ENCODE measurements at regions not wholly inside any gene's neighbourhood (a gene's known extent, or its start where the extent isn't known, plus 50 kb on each side); places are given as distances from the start of the nearest gene placed in this dataset.

DNA sequence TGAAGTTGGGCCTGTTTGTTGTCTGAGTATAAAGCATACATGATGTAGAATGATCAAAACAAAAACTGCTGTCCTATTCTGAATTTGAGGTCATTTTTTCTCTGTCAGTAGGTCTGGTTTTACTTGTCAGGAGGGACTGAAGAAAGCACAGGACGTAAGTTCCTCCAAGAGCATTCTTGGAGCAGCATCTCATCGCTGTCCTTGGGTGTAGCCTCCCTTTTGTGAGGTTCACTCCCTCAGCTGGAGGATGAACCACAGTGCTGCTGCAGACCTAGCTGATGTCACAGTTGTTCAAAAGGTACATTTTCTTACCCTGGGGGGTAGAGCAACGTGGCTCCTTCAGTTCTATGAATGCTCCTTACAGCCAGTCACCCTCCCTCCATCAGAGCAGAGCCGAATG is 490.0 kb upstream of the TBL1XR1 start:
- 90 to 95% (median 93%) methylated on average over 4 of the region's 4 CpGs for WGBS, 4 donors
- peaks cover 0 to 3% of the 10 kb centered on the region in 2 donors for H3K4me1 ChIP-seq (replicated peaks in 1 of 2)
- H3K9me3 ChIP-seq (replicated peaks in 1 of 3): no peaks in the 10 kb centered on the region
- TF ChIP-seq POLR2A (IDR thresholded peaks at IDR 0.05): no peak
- H3K27me3 ChIP-seq: no peaks in the 10 kb centered on the region
- H3K4me3 ChIP-seq: no peak overlapping the region
- intact Hi-C loops (cut with DNase I): no loop called here
- H3K27ac ChIP-seq: no peak overlapping the region
- DNase-seq: no peak
- H3K36me3 ChIP-seq (replicated peaks in 1 of 2): no peaks in the 10 kb centered on the region

DNA sequence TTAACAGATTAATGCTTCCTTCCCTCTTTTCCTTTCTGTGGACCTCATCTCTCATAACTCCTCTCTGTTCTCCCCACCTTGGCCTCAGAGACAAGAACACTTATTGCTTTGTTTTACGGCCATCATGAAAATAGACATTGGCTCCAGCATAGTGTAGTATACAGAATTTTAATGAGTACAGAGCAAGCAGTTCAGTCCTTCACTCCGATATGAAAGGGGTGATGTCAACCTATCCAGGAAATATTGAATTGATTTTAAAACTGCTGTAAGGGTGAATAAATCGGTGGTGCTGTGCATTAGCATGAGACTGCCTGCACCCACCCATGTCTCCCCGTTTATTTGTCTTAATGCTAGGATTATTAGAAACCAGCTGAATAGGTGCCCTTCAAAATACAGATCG is 490.9 kb upstream of the TBL1XR1 start:
- TF ChIP-seq POLR2A (IDR thresholded peaks at IDR 0.05): no peak
- TF ChIP-seq, protein P1, sequence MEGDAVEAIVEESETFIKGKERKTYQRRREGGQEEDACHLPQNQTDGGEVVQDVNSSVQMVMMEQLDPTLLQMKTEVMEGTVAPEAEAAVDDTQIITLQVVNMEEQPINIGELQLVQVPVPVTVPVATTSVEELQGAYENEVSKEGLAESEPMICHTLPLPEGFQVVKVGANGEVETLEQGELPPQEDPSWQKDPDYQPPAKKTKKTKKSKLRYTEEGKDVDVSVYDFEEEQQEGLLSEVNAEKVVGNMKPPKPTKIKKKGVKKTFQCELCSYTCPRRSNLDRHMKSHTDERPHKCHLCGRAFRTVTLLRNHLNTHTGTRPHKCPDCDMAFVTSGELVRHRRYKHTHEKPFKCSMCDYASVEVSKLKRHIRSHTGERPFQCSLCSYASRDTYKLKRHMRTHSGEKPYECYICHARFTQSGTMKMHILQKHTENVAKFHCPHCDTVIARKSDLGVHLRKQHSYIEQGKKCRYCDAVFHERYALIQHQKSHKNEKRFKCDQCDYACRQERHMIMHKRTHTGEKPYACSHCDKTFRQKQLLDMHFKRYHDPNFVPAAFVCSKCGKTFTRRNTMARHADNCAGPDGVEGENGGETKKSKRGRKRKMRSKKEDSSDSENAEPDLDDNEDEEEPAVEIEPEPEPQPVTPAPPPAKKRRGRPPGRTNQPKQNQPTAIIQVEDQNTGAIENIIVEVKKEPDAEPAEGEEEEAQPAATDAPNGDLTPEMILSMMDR (IDR thresholded peaks at IDR 0.05): no peak
- Histone ChIP-seq H3K27me3 (no peaks in the 10 kb centered on the region), H3K4me1 (replicated peaks in 1 of 2) (no peaks in the 10 kb centered on the region), H3K9me3 (replicated peaks in 1 of 3) (no peaks in the 10 kb centered on the region), H3K36me3 (replicated peaks in 1 of 2) (no peaks in the 10 kb centered on the region), H3K4me3 (no peak overlapping the region), H3K27ac (no peak overlapping the region)
- no peak for DNase-seq
- intact Hi-C loops (cut with DNase I): no loop called here
- WGBS, 4 donors: 92 to 97% (median 95%) methylated on average over 5 of the region's 5 CpGs

DNA sequence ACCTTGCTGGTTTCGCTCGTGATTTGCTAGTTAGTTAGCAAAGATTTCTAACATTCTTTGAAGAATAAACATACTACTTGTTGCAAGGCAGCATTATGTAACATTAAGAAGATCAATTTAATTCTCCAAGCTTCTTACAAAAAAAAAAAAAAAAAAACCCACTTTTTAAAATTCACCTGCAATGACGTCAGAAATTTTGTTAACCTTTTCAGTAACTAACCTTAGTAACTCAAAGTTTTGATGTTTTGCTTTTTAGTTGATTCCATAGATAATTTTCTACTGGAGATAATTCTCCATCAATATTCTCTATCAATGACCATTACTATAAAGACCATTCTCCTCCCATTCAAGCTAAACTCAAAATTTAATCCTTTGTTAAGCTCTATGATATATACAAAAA is 491.8 kb upstream of the TBL1XR1 start:
- Histone ChIP-seq H3K36me3 (replicated peaks in 1 of 2) (no peaks in the 10 kb centered on the region), H3K4me1 (replicated peaks in 1 of 2) (no peaks in the 10 kb centered on the region), H3K4me3 (no peak overlapping the region), H3K27me3 (no peaks in the 10 kb centered on the region), H3K27ac (no peak overlapping the region), H3K9me3 (replicated peaks in 1 of 3) (no peaks in the 10 kb centered on the region)
- 87 to 91% (median 89%) methylated on average over 3 of the region's 3 CpGs for WGBS, 4 donors
- intact Hi-C loops (cut with DNase I): no loop called here
- DNase-seq: no peak
- no peak for TF ChIP-seq POLR2A (IDR thresholded peaks at IDR 0.05)
- TF ChIP-seq, protein P1 (IDR thresholded peaks at IDR 0.05): no peak

DNA sequence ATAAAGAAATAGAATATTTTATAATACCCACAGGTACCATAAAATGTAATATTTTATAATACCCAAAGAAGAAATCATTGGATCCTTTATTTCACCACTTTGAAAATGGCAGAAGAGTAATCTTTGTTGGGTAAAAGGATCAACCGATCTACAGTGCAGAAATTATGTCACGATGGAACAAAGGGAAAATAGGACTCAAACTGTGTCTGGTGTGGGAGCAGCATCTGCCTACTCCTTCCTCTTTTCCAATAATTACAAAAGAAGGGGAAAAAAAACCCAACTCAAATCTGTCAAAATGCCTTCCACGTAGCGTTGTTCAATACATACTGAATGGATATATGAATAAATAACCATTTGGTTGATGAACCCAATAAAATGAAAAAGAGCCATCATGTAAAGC is 492.6 kb upstream of the TBL1XR1 start:
- H3K27me3 ChIP-seq: no peaks in the 10 kb centered on the region
- TF ChIP-seq, protein P1 (IDR thresholded peaks at IDR 0.05): no peak
- no peak for TF ChIP-seq POLR2A (IDR thresholded peaks at IDR 0.05)
- no peak for DNase-seq
- no peaks in the 10 kb centered on the region for H3K9me3 ChIP-seq (replicated peaks in 1 of 3)
- no peak overlapping the region for H3K4me3 ChIP-seq
- no peak overlapping the region for H3K27ac ChIP-seq
- WGBS, 4 donors: 86 to 92% (median 91%) methylated on average over 4 of the region's 4 CpGs
- H3K4me1 ChIP-seq (replicated peaks in 1 of 2): no peaks in the 10 kb centered on the region
- intact Hi-C loops (cut with DNase I): no loop called here
- no peaks in the 10 kb centered on the region for H3K36me3 ChIP-seq (replicated peaks in 1 of 2)

DNA sequence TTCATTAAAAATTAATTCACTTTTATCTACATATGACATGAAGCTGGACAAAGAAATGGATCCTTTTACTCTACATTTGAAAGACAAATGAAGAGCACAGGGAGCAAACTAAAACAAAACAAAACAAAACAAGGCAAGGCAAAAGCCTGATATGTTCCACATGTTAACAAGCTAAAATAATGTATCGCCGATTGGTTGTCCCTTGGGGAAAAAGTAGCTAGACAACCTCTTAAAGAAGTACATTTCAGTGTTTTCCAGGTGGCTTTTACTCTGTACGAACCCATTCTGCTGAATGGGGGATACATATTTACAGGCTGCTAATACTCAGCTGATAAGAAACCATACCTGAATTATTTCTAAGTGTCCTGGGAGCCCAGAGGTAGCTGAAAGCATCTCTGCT is 493.0 kb upstream of the TBL1XR1 start:
- 66 to 96% (median 82%) methylated on average over 3 of the region's 3 CpGs for WGBS, 4 donors
- Histone ChIP-seq H3K4me3 (no peak overlapping the region), H3K36me3 (replicated peaks in 1 of 2) (no peaks in the 10 kb centered on the region), H3K27me3 (no peaks in the 10 kb centered on the region), H3K4me1 (replicated peaks in 1 of 2) (no peaks in the 10 kb centered on the region), H3K27ac (no peak overlapping the region), H3K9me3 (replicated peaks in 1 of 3) (no peaks in the 10 kb centered on the region)
- no peak for TF ChIP-seq POLR2A (IDR thresholded peaks at IDR 0.05)
- TF ChIP-seq, protein P1 (IDR thresholded peaks at IDR 0.05): no peak
- no peak for DNase-seq
- intact Hi-C loops (cut with DNase I): no loop called here

Data from adrenal gland (tissue), 9 donors.